SH-SY5Y (cell line): ENCODE measurements at regions not wholly inside any gene's neighbourhood (a gene's known extent, or its start where the extent isn't known, plus 50 kb on each side); places are given as distances from the start of the nearest gene placed in this dataset.

Source experiments
- GATA2 ChIP-seq: IDR thresholded peaks from 2 replicates; pipeline ENCODE4 v1.6.1; 2011; ENCODE audit warnings: mild to moderate bottlenecking, low read depth, low read length
- GATA3 ChIP-seq: IDR thresholded peaks from 2 replicates; pipeline ENCODE4 v1.6.1; 2011; ENCODE audit warnings: low read depth, mild to moderate bottlenecking, low read length, moderate library complexity

GRCh38 chr3:62999791-63000190 is 124.6 kb upstream of the CADPS start:
- TF ChIP-seq GATA2 = no peak
- TF ChIP-seq GATA3 = no peak

- no peak for TF ChIP-seq GATA2
- no peak for TF ChIP-seq GATA3
Observed at GRCh38 chr3:63004448-63004847, 129.2 kb upstream of the CADPS start.

GRCh38 chr3:63015614-63016309 is 140.5 kb upstream of the CADPS start:
- no peak for TF ChIP-seq GATA3
- no peak for TF ChIP-seq GATA2

GRCh38 chr3:63022114-63022513 is 146.9 kb upstream of the CADPS start:
- TF ChIP-seq GATA2 = no peak

- no peak for TF ChIP-seq GATA2
- no peak for TF ChIP-seq GATA3
Observed at GRCh38 chr3:63026722-63027121, 151.5 kb upstream of the CADPS start.

GRCh38 chr3:63029326-63029725 is 154.1 kb upstream of the CADPS start:
- TF ChIP-seq GATA3 (no peak), GATA2 (no peak)

- TF ChIP-seq GATA2 (no peak), GATA3 (no peak)
Observed at GRCh38 chr3:63029921-63030320, 154.7 kb upstream of the CADPS start.

- TF ChIP-seq GATA3 (no peak), GATA2 (no peak)
Observed at GRCh38 chr3:63030666-63031065, 155.4 kb upstream of the CADPS start.

GRCh38 chr3:63032881-63033280 is 157.7 kb upstream of the CADPS start:
- TF ChIP-seq GATA3 = no peak
- TF ChIP-seq GATA2 = no peak

GRCh38 chr3:63034101-63034500 is 158.9 kb upstream of the CADPS start:
- TF ChIP-seq GATA3 (no peak), GATA2 (no peak)

- no peak for TF ChIP-seq GATA3
- TF ChIP-seq GATA2 = no peak
Observed at GRCh38 chr3:63037116-63037515, 161.9 kb upstream of the CADPS start.

GRCh38 chr3:63042833-63043232 is 167.6 kb upstream of the CADPS start:
- TF ChIP-seq GATA2 (no peak), GATA3 (no peak)

- TF ChIP-seq GATA3 = no peak
- no peak for TF ChIP-seq GATA2
Observed at GRCh38 chr3:63043631-63044030, 168.4 kb upstream of the CADPS start.

GRCh38 chr3:63046152-63046551 is 170.9 kb upstream of the CADPS start:
- TF ChIP-seq GATA3 = no peak
- TF ChIP-seq GATA2 = no peak

GRCh38 chr3:63046580-63046979 is 171.4 kb upstream of the CADPS start:
- TF ChIP-seq GATA2 (no peak), GATA3 (no peak)

GRCh38 chr3:63047068-63047467 is 171.9 kb upstream of the CADPS start:
- no peak for TF ChIP-seq GATA2
- TF ChIP-seq GATA3 = no peak
